Keratinocyte (primary cell): ENCODE measurements at regions not wholly inside any gene's neighbourhood (a gene's known extent, or its start where the extent isn't known, plus 50 kb on each side); places are given as distances from the start of the nearest gene placed in this dataset.
A peak's percentile ranks its signal among the peaks of the same experiment; 100 is the strongest.

ENCODE experiments used
- DNase-seq: peaks from one replicate; pipeline ENCODE4 v3.0.0-alpha.2; 2011; ENCODE audit warnings: low read depth, missing footprints, low spot score
- FAIRE-seq: peaks from 2 replicates; lab custom pipeline; 2011; peaks lifted over from hg19 to GRCh38; lab: Jason Lieb, UNC
- H2AFZ ChIP-seq: 2 replicates; pipeline ENCODE4 v1.6.0; 2012; ENCODE audit warnings: low read length, control low read depth, inconsistent platforms; ENCODE audit not compliant: control insufficient read depth
- H3K27ac ChIP-seq: 2 replicates; pipeline ENCODE4 v1.5.1; 2011; ENCODE audit warnings: low read length; ENCODE audit not compliant: control insufficient read depth, insufficient read depth
- H3K27me3 ChIP-seq: 3 replicates; pipeline ENCODE4 v1.6.0; 2011; ENCODE audit warnings: low read length; ENCODE audit not compliant: control insufficient read depth, insufficient read depth; ENCODE audit errors: extremely low read depth
- H3K36me3 ChIP-seq, 2 experiments: 2 replicates in 1 of 2; 3 replicates in 1 of 2; pipeline ENCODE4 v1.5.1; 2011; ENCODE audit warnings: low read length in 2 of 2, mild to moderate bottlenecking in 1 of 2; ENCODE audit not compliant: control insufficient read depth in 2 of 2, insufficient read depth in 2 of 2; ENCODE audit errors: extremely low read depth in 1 of 2
- H3K4me1 ChIP-seq: 3 replicates; pipeline ENCODE4 v1.5.1; 2011; ENCODE audit warnings: low read length; ENCODE audit not compliant: control insufficient read depth, insufficient read depth; ENCODE audit errors: extremely low read depth
- H3K4me2 ChIP-seq: 3 replicates; pipeline ENCODE4 v1.6.0; 2011; ENCODE audit warnings: low read depth, low read length; ENCODE audit not compliant: control insufficient read depth, insufficient read depth; ENCODE audit errors: extremely low read depth
- H3K4me3 ChIP-seq, 3 experiments: fragments of 200-600 bp in 1 of 3; sonication (generic) in 1 of 3; 2 replicates in 2 of 3; 3 replicates in 1 of 3; pipeline ENCODE4 v1.5.1; 2011 to 2016; ENCODE audit warnings: low read length in 3 of 3, mild to moderate bottlenecking in 3 of 3, control low read depth in 2 of 3, inconsistent platforms in 1 of 3, low read depth in 1 of 3, mixed read lengths in 1 of 3, mixed run types in 1 of 3, moderate library complexity in 1 of 3; ENCODE audit not compliant: control insufficient read depth in 2 of 3, insufficient read depth in 2 of 3; ENCODE audit errors: extremely low read depth in 1 of 3
- H3K79me2 ChIP-seq: 2 replicates; pipeline ENCODE4 v1.6.0; 2012; ENCODE audit warnings: low read length; ENCODE audit not compliant: control insufficient read depth, insufficient read depth
- H3K9ac ChIP-seq: 3 replicates; pipeline ENCODE4 v1.6.0; 2011; ENCODE audit warnings: low read length; ENCODE audit not compliant: control insufficient read depth, insufficient read depth; ENCODE audit errors: extremely low read depth
- H3K9me1 ChIP-seq: 3 replicates; pipeline ENCODE4 v1.6.0; 2011; ENCODE audit warnings: low read length; ENCODE audit not compliant: control insufficient read depth, insufficient read depth; ENCODE audit errors: extremely low read depth
- H3K9me3 ChIP-seq: 2 replicates; pipeline ENCODE4 v1.5.1; 2012; ENCODE audit warnings: low read depth, low read length; ENCODE audit not compliant: control insufficient read depth
- H4K20me1 ChIP-seq: 3 replicates; pipeline ENCODE4 v1.6.0; 2011; ENCODE audit warnings: low read length; ENCODE audit not compliant: control insufficient read depth, insufficient read depth; ENCODE audit errors: extremely low read depth
- EZH2 ChIP-seq: IDR thresholded peaks from one replicate; pipeline ENCODE4 v1.6.1; 2012; ENCODE audit warnings: inconsistent platforms, mild to moderate bottlenecking, low read length, moderate library complexity
- dilution Hi-C: fragments of 300-500 bp; cut with MboI; formaldehyde crosslinking; loops from one replicate; pipeline ENCODE4 v1.7.0; 2020; ENCODE audit warnings: low sequenced_read_pairs; ENCODE audit not compliant: extremely low pct_ligation_motif_present
- TF ChIP-seq, protein P1 (sequence below), 3 experiments: IDR thresholded peaks in 1 of 3; conservative IDR thresholded peaks in 1 of 3; optimal IDR thresholded peaks in 1 of 3; 2 replicates in 2 of 3; 3 replicates in 1 of 3; pipeline versions ENCODE3 to v1.5.1; 2011; ENCODE audit warnings: low read length in 3 of 3, mild to moderate bottlenecking in 3 of 3, moderate library complexity in 2 of 3, control low read depth in 1 of 3, inconsistent platforms in 1 of 3; ENCODE audit not compliant: insufficient read depth in 2 of 3; ENCODE audit errors: extremely low read depth in 1 of 3

DNA sequence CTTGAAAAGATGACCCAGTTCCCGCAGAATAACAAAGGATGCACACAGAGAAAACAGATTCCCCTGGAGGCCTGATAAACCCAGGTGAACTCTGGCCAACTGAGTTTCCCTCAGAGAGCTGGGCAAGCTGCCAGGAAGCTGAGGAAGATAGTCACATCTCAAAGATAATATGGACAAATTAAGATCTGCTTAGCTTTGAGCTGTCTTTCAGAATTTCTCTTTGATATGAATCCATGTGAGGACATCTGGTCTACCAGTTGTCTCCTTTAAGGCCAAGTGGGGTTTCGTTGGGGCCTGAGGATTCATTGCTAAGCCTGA is 59.5 kb downstream of the ID4 start:
- TF ChIP-seq EZH2: no peak
- TF ChIP-seq, protein P1, sequence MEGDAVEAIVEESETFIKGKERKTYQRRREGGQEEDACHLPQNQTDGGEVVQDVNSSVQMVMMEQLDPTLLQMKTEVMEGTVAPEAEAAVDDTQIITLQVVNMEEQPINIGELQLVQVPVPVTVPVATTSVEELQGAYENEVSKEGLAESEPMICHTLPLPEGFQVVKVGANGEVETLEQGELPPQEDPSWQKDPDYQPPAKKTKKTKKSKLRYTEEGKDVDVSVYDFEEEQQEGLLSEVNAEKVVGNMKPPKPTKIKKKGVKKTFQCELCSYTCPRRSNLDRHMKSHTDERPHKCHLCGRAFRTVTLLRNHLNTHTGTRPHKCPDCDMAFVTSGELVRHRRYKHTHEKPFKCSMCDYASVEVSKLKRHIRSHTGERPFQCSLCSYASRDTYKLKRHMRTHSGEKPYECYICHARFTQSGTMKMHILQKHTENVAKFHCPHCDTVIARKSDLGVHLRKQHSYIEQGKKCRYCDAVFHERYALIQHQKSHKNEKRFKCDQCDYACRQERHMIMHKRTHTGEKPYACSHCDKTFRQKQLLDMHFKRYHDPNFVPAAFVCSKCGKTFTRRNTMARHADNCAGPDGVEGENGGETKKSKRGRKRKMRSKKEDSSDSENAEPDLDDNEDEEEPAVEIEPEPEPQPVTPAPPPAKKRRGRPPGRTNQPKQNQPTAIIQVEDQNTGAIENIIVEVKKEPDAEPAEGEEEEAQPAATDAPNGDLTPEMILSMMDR (optimal IDR thresholded peaks at IDR 0.05 in 1 of 3, IDR thresholded peaks at IDR 0.05 in 1 of 3, conservative IDR thresholded peaks at IDR 0.05 in 1 of 3; ENCODE audit: extremely low read depth in 1 of 3, insufficient read depth in 2 of 3, low read length in 3 of 3): no peak
- no peak overlapping the region for H2AFZ ChIP-seq
- no peak for DNase-seq
- H3K9me3 ChIP-seq: no peaks in the 10 kb centered on the region
- H3K27me3 ChIP-seq: no peaks in the 10 kb centered on the region
- H3K36me3 ChIP-seq: no peaks in the 10 kb centered on the region
- FAIRE-seq: peak; percentile 69
- peaks cover 16% of the 10 kb centered on the region for H3K4me1 ChIP-seq
- no peaks in the 10 kb centered on the region for H3K9me1 ChIP-seq
- dilution Hi-C loops: no loop called here
- H4K20me1 ChIP-seq: no peaks in the 10 kb centered on the region
- no peak overlapping the region for H3K4me3 ChIP-seq
- no peaks in the 10 kb centered on the region for H3K79me2 ChIP-seq
- H3K9ac ChIP-seq: no peak overlapping the region
- H3K27ac ChIP-seq: no peak overlapping the region
- no peak overlapping the region for H3K4me2 ChIP-seq

GRCh38 chr6:19898141-19898740 is 61.1 kb downstream of the ID4 start:
- H3K36me3 ChIP-seq: no peaks in the 10 kb centered on the region
- no peak overlapping the region for H3K4me3 ChIP-seq
- no peak for FAIRE-seq
- no peaks in the 10 kb centered on the region for H4K20me1 ChIP-seq
- peaks cover 12% of the 10 kb centered on the region for H3K4me1 ChIP-seq
- no peaks in the 10 kb centered on the region for H3K9me1 ChIP-seq
- dilution Hi-C loops: no loop called here
- no peaks in the 10 kb centered on the region for H3K27me3 ChIP-seq
- H3K4me2 ChIP-seq: no peak overlapping the region
- H3K9me3 ChIP-seq: no peaks in the 10 kb centered on the region
- no peak overlapping the region for H3K9ac ChIP-seq
- H3K79me2 ChIP-seq: no peaks in the 10 kb centered on the region
- TF ChIP-seq, protein P1 (optimal IDR thresholded peaks at IDR 0.05 in 1 of 3, IDR thresholded peaks at IDR 0.05 in 1 of 3, conservative IDR thresholded peaks at IDR 0.05 in 1 of 3; ENCODE audit: extremely low read depth in 1 of 3, insufficient read depth in 2 of 3, low read length in 3 of 3): no peak
- no peak for TF ChIP-seq EZH2
- DNase-seq: no peak
- no peak overlapping the region for H3K27ac ChIP-seq
- H2AFZ ChIP-seq: no peak overlapping the region
